Umbilical cord (tissue), 1 donor: ENCODE measurements at regions not wholly inside any gene's neighbourhood (a gene's known extent, or its start where the extent isn't known, plus 50 kb on each side); places are given as distances from the start of the nearest gene placed in this dataset.

Experiments used
- DNase-seq: peaks from one replicate; pipeline ENCODE4 v3.0.0-alpha.2; 2015; ENCODE audit warnings: low spot score

- DNase-seq, result no peak
Measured at GRCh38 chr5:115409094-115409493, 112.6 kb upstream of the CCDC112 start.

DNA sequence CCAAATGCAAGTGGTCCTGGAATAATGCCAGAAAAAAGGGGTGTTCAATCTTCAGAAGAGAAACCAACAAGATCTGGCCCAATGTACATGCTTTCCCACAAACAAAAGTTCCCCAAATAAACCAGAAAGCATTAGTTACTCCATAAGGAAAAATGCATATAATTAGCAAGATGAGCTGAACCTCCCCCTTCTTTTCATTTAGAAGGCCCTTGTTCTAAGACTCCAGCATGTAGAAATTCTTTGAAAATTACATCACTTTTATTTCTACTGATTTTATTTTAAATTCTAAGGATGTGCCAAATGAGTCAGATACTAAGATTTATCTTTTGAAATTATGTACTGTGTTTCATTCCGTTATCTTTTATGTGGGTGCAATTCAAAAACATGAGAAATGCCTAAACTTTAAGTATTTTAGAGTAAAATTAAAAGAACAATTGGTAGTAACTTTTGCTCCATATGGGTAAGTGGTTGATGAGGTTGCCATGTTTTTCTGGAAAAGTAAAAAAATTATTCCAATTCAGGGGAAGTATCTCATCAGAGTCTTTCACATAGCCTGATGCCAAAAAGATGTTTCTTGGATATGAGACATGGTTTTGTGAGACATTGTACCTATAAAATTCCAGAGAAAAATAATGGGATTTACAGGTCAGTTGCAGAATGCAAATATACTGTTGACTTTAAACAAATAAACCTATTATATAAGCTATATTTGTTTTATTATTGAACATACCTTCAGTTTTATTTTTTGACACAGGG is 106.5 kb upstream of the CCDC112 start:
- DNase-seq, result peak; percentile 26

GRCh38 chr5:115402092-115402491 is 105.6 kb upstream of the CCDC112 start:
- DNase-seq, result no peak

GRCh38 chr5:115398719-115399118 is 102.3 kb upstream of the CCDC112 start:
- no peak for DNase-seq

GRCh38 chr5:115396688-115397087 is 100.2 kb upstream of the CCDC112 start:
- no peak for DNase-seq

DNA sequence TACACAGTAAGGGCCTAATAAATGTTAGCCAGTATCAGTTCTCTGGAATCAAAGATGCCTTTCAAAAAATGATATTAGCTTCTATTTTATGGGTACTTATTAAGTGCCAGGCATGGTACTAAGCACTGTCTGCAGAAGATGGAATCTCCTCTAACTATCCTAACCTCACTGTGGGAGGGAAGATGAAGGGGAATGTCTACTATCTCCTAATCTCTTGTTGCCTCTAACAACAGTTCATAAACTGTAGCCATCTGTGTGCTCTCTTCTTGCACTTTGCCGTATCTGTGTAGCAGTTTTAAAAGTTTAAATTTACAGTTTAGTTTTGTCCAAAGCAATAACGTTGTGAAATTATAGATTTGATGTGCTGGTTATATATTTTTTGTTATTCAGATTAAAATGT is 99.6 kb upstream of the CCDC112 start:
- peak; percentile 79 for DNase-seq

- no peak for DNase-seq
Measured at GRCh38 chr5:115394531-115394930, 98.1 kb upstream of the CCDC112 start.

DNA sequence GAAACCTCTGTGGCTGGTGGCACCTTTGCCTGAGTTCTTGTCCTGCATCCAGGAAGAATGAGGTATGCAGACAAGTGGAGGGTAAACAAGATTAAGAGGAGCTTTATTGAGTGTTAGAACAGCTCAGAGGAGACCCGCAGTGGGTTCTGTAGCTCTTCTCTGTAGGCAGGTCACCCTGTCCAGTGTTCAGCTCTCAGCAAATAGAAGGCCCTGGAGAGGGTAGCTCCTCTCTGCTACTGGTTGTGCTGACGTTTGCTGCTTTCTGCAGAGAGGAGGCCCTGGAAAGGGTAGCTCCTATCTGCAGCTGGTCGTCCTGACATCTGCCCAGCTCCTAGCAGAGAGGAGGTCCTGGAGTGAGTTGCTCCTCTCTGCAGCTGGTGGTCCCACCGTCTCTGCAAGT is 96.8 kb upstream of the CCDC112 start:
- peak; percentile 36 for DNase-seq

DNA sequence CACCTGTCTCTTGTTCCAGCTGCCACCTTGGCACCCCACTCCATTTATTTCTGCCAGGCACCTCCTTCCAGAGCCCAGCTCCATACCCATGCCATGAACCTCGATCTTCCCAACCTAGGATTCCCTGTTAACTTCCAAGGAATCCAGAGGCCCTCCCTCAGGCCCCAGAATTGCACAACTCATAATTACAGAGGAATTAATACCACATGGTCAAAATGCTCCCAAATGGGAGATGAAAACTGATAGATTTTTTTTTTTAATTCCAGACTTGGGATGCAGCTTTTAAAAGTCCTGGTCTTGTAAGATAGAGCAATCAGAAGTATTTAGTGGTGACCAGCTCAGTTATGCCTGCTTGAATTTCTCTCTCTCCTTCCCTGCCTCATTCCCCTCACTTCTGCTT is 96.2 kb upstream of the CCDC112 start:
- no peak for DNase-seq

DNA sequence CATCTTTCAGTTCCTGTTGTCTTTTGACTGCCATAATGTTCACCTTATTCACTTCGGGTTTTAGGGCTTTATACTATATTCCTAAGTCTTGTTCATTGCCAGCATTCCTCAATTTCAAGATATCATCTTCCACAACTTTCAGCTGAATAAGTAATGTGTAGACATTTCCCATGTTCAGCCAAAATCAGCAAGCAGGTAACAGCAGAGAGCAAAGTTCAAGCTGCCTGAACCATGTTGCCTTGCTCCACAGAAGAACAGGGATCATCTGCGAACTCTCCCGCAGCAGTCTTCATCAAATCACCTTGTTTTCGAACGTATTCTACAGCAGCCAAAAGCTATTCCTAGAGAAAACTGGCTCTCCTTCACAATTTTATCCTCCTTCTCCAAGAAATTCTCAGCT is 95.3 kb upstream of the CCDC112 start:
- no peak for DNase-seq

- DNase-seq, result no peak
Measured at GRCh38 chr5:115389799-115390382, 93.4 kb upstream of the CCDC112 start.

DNA sequence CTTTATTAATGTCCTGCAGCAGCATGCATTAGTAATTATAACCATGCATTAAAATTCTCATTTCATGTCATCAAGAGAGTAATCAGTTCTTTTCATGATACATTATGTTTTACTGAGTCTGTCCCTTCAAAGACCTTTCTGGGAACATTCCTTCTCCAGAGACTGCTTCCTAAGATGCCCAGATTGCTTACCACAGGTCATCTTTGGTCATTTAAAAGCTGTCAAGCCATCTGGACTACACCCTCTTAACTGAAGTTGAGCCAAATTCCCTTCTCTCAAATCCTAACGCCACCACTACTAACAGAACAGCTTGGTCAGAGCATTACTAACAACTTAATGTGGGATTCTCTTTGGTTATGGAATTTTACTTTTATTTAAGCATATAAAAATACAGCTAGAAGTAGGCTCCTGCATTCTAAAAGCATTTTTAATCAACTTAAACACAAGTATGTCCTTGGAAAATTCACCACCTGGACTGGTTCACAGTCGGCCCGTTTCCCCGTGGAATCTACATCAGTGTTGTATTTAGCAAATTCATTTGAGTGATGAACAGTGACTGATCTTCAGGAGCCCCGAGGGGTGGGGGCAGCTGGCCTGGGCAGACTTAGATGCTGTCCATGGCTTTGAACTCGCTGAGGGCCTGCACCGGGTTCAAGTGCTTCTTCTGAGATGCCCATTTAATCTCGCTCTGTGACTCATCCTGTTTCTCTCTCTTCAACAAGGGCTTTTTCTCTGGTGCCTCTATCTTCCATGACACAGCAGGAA is 92.8 kb upstream of the CCDC112 start:
- peak; percentile 95 for DNase-seq

GRCh38 chr5:115388240-115388639 is 91.8 kb upstream of the CCDC112 start:
- no peak for DNase-seq

GRCh38 chr5:115387816-115388215 is 91.4 kb upstream of the CCDC112 start:
- no peak for DNase-seq

- DNase-seq, result no peak
Measured at GRCh38 chr5:115386657-115387056, 90.2 kb upstream of the CCDC112 start.

DNA sequence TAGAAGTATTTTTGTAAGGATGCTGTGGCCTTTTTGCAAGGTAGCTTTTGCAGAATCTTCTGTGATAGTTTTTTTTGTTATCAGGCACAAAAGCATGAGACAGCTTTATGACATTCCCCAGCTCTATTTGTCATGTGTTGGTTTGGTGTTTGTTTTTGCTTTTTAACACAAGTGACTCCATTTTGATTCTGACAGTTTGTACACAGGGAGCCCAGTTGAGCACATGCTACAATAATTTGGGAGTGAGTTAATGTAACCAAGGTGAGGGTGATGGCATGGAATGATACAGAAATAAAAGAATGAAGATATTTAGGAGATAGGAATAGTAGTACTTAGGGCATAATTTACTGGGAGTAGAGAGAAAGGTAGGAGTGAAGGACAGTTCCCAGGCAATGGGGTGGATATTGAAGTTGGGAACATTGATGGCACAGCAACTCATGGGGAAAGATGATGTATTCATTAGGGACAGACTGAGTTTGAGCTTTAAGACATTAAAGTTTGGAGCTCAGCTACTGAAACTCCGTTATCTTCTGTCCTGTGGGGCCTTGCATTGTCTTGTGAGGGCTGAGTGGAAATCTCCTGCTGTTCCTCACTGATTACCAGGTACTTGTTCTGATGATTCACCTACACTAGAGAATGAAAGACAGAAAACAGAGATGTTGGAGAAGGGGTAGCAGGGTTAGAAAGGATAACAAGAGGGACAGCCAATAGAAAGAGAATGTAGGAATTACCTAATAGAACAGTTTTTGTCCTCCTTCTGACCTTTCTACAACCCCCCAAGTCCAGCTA is 88.3 kb upstream of the CCDC112 start:
- DNase-seq, result no peak

DNA sequence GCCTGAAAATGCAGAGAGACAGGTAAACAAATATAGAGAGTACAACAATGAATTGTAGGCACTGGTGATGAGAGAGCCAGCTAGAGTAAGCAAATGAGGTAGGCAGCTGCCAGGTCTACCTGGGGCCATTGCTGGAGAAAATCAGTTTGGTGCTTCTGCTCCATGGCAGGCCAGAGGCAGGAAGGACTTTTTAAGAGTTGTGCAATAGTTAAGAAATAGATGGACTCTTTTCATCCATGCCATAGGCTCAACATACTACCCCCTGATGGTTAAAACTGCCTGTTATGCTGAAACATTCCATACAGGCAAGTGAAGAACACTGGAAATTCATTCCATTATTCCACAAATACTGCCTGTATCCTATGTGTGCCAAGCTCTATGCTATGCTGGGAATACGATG is 86.5 kb upstream of the CCDC112 start:
- DNase-seq, result no peak

GRCh38 chr5:115381911-115382662 is 85.6 kb upstream of the CCDC112 start:
- peak; percentile 35 for DNase-seq

GRCh38 chr5:115379622-115380344 is 83.3 kb upstream of the CCDC112 start:
- DNase-seq, result no peak

GRCh38 chr5:115378754-115379153 is 82.3 kb upstream of the CCDC112 start:
- DNase-seq, result no peak
